Ovary (tissue), 3 donors: ENCODE measurements at regions not wholly inside any gene's neighbourhood (a gene's known extent, or its start where the extent isn't known, plus 50 kb on each side); places are given as distances from the start of the nearest gene placed in this dataset.

Experiments used
- CTCF ChIP-seq, 3 donors: fragments of 450-650 bp in 2 of 3; fragments of 200-600 bp in 1 of 3; IDR thresholded peaks; one replicate each; pipeline versions ENCODE4 v1.5.1 to v1.8.0; 2016 to 2022; ENCODE audit warnings: antibody characterized with exemption in 3 of 3, mild to moderate bottlenecking in 1 of 3
- EP300 ChIP-seq: sonication (generic); formaldehyde crosslinking; IDR thresholded peaks from one replicate; pipeline ENCODE4 v1.6.1; 2017; ENCODE audit warnings: antibody characterized with exemption
- POLR2A ChIP-seq: fragments of 450-650 bp; IDR thresholded peaks from one replicate; pipeline ENCODE4 v1.6.1; 2017; ENCODE audit warnings: antibody characterized with exemption, mild to moderate bottlenecking, moderate library complexity
- donor health status: DM: no; HTN: no; CAD: no.

GRCh38 chr5:167158588-167158987 lies 1132.9 kb upstream of the WWC1 start:
- TF ChIP-seq CTCF (IDR thresholded peaks at IDR 0.05), result no peak
- TF ChIP-seq POLR2A, result no peak
- TF ChIP-seq EP300, result no peak
